22Rv1 (cell line): ENCODE measurements at regions not wholly inside any gene's neighbourhood (a gene's known extent, or its start where the extent isn't known, plus 50 kb on each side); places are given as distances from the start of the nearest gene placed in this dataset.

Source experiments
- ZFX ChIP-seq: fragments of 450-650 bp; IDR thresholded peaks from 2 replicates; pipeline ENCODE4 v1.6.1; 2017; ENCODE audit warnings: antibody characterized with exemption, borderline replicate concordance
- TF ChIP-seq, protein P1 (sequence below): fragments of 450-650 bp; IDR thresholded peaks from 2 replicates; pipeline ENCODE4 v1.5.1; 2017; ENCODE audit warnings: mild to moderate bottlenecking

- TF ChIP-seq, protein P1, sequence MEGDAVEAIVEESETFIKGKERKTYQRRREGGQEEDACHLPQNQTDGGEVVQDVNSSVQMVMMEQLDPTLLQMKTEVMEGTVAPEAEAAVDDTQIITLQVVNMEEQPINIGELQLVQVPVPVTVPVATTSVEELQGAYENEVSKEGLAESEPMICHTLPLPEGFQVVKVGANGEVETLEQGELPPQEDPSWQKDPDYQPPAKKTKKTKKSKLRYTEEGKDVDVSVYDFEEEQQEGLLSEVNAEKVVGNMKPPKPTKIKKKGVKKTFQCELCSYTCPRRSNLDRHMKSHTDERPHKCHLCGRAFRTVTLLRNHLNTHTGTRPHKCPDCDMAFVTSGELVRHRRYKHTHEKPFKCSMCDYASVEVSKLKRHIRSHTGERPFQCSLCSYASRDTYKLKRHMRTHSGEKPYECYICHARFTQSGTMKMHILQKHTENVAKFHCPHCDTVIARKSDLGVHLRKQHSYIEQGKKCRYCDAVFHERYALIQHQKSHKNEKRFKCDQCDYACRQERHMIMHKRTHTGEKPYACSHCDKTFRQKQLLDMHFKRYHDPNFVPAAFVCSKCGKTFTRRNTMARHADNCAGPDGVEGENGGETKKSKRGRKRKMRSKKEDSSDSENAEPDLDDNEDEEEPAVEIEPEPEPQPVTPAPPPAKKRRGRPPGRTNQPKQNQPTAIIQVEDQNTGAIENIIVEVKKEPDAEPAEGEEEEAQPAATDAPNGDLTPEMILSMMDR, result no peak
- TF ChIP-seq ZFX, result no peak
These were observed 362.7 kb downstream of the GADD45G start for GRCh38 chr9:89967527-89967926.
